ENCODE measurements at regions not wholly inside any gene's neighbourhood (a gene's known extent, or its start where the extent isn't known, plus 50 kb on each side); places are given as distances from the start of the nearest gene placed in this dataset.
"Not testable (repeated sequence)": the region's sequence is repeated elsewhere in the genome, so short reads cannot be mapped to it uniquely, and the experiment has no call there.

- DNase-seq (ENCODE audit: low spot score in 2 of 2) (no peak), ATAC-seq (replicated peaks; ENCODE audit: extremely low read depth, poor library complexity, severe bottlenecking) (no peak)
- Mint-ChIP-seq H3K36me3 (ENCODE audit: insufficient read depth) (no peaks in the 10 kb centered on the region), H3K4me3 (no peak overlapping the region), H3K27me3 (no peaks in the 10 kb centered on the region), H3K27ac (ENCODE audit: low read depth) (no peak overlapping the region), H3K4me1 (no peaks in the 10 kb centered on the region), H3K9me3 (no peaks in the 10 kb centered on the region)
Observed at GRCh38 chr3:174363256-174363655, 495.9 kb upstream of the NAALADL2 start.

GRCh38 chr3:174365796-174366195 is 493.3 kb upstream of the NAALADL2 start:
- peaks cover 10% of the 10 kb centered on the region for H3K9me3 Mint-ChIP-seq
- H3K27ac Mint-ChIP-seq (ENCODE audit: low read depth) = no peak overlapping the region
- ATAC-seq (replicated peaks; ENCODE audit: extremely low read depth, poor library complexity, severe bottlenecking) (no peak), DNase-seq (ENCODE audit: low spot score in 2 of 2) (no peak)
- H3K4me1 Mint-ChIP-seq = no peaks in the 10 kb centered on the region
- no peak overlapping the region for H3K4me3 Mint-ChIP-seq
- no peaks in the 10 kb centered on the region for H3K27me3 Mint-ChIP-seq
- H3K36me3 Mint-ChIP-seq (ENCODE audit: insufficient read depth) = no peaks in the 10 kb centered on the region

DNA sequence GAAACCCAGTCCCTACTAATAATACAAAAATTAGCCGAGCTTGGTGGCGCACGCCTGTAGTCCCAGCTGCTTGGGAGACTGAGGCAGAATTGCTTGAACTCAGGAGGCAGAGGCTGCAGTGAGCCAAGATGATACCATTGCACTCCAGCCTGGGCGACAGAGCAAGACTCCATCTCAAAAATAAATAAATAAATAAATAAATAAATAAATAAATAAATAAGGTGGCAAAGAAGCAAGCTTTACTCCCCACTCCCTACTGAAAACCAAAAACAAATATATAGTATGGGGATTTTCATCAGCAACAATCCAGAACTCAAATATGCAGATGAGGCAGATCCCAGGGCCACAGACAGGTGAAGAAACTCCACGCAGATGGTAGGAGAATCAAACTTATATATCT is 492.2 kb upstream of the NAALADL2 start:
- H3K4me1 Mint-ChIP-seq; H3K27me3 Mint-ChIP-seq; H3K4me3 Mint-ChIP-seq; H3K36me3 Mint-ChIP-seq (ENCODE audit: insufficient read depth); DNase-seq (ENCODE audit: low spot score in 2 of 2); ATAC-seq (replicated peaks; ENCODE audit: extremely low read depth, poor library complexity, severe bottlenecking); H3K27ac Mint-ChIP-seq (ENCODE audit: low read depth): not testable (repeated sequence)
- peaks cover 14% of the 10 kb centered on the region for H3K9me3 Mint-ChIP-seq

GRCh38 chr3:174376346-174376745 is 482.8 kb upstream of the NAALADL2 start:
- Mint-ChIP-seq H3K9me3 (peaks cover 5% of the 10 kb centered on the region), H3K27ac (ENCODE audit: low read depth) (no peak overlapping the region), H3K4me1 (no peaks in the 10 kb centered on the region), H3K36me3 (ENCODE audit: insufficient read depth) (no peaks in the 10 kb centered on the region), H3K4me3 (no peak overlapping the region), H3K27me3 (no peaks in the 10 kb centered on the region)
- ATAC-seq (replicated peaks; ENCODE audit: extremely low read depth, poor library complexity, severe bottlenecking) (no peak), DNase-seq (ENCODE audit: low spot score in 2 of 2) (no peak)

- Mint-ChIP-seq H3K4me1 (no peaks in the 10 kb centered on the region), H3K9me3 (peaks cover 1% of the 10 kb centered on the region), H3K27me3 (no peaks in the 10 kb centered on the region), H3K36me3 (ENCODE audit: insufficient read depth) (no peaks in the 10 kb centered on the region), H3K27ac (ENCODE audit: low read depth) (no peak overlapping the region), H3K4me3 (no peak overlapping the region)
- ATAC-seq (replicated peaks; ENCODE audit: extremely low read depth, poor library complexity, severe bottlenecking) = no peak
- DNase-seq (ENCODE audit: low spot score in 2 of 2) = no peak
Observed at GRCh38 chr3:174377096-174377495, 482.0 kb upstream of the NAALADL2 start.

DNA sequence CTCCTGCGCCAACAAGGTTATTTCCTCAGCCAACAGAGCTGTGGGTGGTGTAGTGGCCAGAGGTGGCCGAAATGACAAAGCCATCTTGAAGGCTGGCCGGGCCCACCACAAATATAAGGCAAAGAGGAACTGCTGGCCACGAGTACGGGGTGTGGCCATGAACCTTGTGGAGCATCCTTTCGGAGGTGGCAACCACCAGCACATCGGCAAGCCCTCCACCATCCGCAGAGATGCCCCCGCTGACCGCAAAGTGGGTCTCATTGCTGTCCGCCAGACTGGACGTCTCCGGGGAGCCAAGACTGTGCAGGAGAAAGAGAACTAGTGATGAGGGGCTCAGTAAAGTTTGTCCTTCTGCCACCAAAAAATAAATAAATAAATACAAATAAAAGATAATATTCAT is 481.4 kb upstream of the NAALADL2 start:
- Mint-ChIP-seq H3K4me1 (no peaks in the 10 kb centered on the region), H3K27ac (ENCODE audit: low read depth) (no peak overlapping the region), H3K36me3 (ENCODE audit: insufficient read depth) (no peaks in the 10 kb centered on the region), H3K9me3 (peaks cover 5% of the 10 kb centered on the region), H3K27me3 (no peaks in the 10 kb centered on the region), H3K4me3 (no peak overlapping the region)
- DNase-seq (ENCODE audit: low spot score in 2 of 2) (no peak), ATAC-seq (replicated peaks; ENCODE audit: extremely low read depth, poor library complexity, severe bottlenecking) (no peak)

DNA sequence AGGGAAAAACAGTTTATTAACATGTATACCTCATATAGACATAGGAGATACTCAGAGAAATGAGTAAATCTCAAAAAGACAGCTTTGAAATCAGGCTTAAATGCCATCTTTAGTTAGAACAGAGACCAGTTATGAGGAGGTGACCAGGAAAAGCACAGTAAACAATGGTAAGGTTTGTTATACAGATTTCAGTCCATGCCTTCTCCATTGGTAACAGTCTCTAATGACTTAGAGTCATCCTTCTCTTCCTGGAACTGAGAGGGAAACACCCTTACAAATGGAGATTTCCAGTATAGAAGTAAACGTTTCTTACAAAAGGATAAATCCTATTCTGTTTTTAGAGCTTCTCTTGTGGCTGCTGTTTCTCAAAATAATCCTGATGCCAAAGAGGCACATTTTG is 476.3 kb upstream of the NAALADL2 start:
- Mint-ChIP-seq H3K9me3 (peaks cover 5% of the 10 kb centered on the region), H3K36me3 (ENCODE audit: insufficient read depth) (no peaks in the 10 kb centered on the region), H3K4me3 (no peak overlapping the region), H3K27ac (ENCODE audit: low read depth) (no peak overlapping the region), H3K27me3 (no peaks in the 10 kb centered on the region), H3K4me1 (no peaks in the 10 kb centered on the region)
- no peak for DNase-seq (ENCODE audit: low spot score in 2 of 2)
- ATAC-seq (replicated peaks; ENCODE audit: extremely low read depth, poor library complexity, severe bottlenecking) = no peak

- H3K27ac Mint-ChIP-seq (ENCODE audit: low read depth) = no peak overlapping the region
- no peak for ATAC-seq (replicated peaks; ENCODE audit: extremely low read depth, poor library complexity, severe bottlenecking)
- H3K36me3 Mint-ChIP-seq (ENCODE audit: insufficient read depth) = no peaks in the 10 kb centered on the region
- H3K4me3 Mint-ChIP-seq = no peak overlapping the region
- H3K4me1 Mint-ChIP-seq = no peaks in the 10 kb centered on the region
- H3K9me3 Mint-ChIP-seq = peaks cover 10% of the 10 kb centered on the region
- DNase-seq (ENCODE audit: low spot score in 2 of 2) = no peak
- no peaks in the 10 kb centered on the region for H3K27me3 Mint-ChIP-seq
Observed at GRCh38 chr3:174387736-174388135, 471.4 kb upstream of the NAALADL2 start.

DNA sequence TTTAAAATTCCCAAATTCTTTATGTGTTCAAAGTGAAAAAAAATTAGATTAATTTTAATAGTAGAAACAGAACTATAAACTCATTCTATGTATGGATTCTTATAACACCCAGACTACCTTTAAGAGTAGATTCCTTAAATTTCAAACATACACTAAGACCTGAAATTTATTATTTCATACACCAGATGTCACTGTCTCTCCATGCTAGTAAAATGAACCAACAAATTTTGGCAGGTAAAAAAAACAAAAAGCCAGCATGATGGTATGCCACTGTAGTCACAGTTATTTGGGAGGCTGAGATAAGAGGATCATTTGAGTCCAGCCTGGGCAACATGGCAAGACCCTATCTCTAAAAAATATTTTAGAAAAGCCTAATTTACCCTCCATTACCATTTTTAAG is 461.3 kb upstream of the NAALADL2 start:
- H3K4me1 Mint-ChIP-seq = no peaks in the 10 kb centered on the region
- H3K4me3 Mint-ChIP-seq = no peak overlapping the region
- H3K27ac Mint-ChIP-seq (ENCODE audit: low read depth) = no peak overlapping the region
- no peaks in the 10 kb centered on the region for H3K27me3 Mint-ChIP-seq
- ATAC-seq (replicated peaks; ENCODE audit: extremely low read depth, poor library complexity, severe bottlenecking) = no peak
- peaks cover 1% of the 10 kb centered on the region for H3K36me3 Mint-ChIP-seq (ENCODE audit: insufficient read depth)
- DNase-seq (ENCODE audit: low spot score in 2 of 2) = no peak
- peaks cover 9% of the 10 kb centered on the region for H3K9me3 Mint-ChIP-seq

GRCh38 chr3:174398761-174399160 is 460.4 kb upstream of the NAALADL2 start:
- no peak overlapping the region for H3K27ac Mint-ChIP-seq (ENCODE audit: low read depth)
- H3K4me1 Mint-ChIP-seq = no peaks in the 10 kb centered on the region
- H3K36me3 Mint-ChIP-seq (ENCODE audit: insufficient read depth) = peaks cover 1% of the 10 kb centered on the region
- no peak for DNase-seq (ENCODE audit: low spot score in 2 of 2)
- no peaks in the 10 kb centered on the region for H3K27me3 Mint-ChIP-seq
- no peak overlapping the region for H3K4me3 Mint-ChIP-seq
- peaks cover 9% of the 10 kb centered on the region for H3K9me3 Mint-ChIP-seq
- ATAC-seq (replicated peaks; ENCODE audit: extremely low read depth, poor library complexity, severe bottlenecking) = no peak

GRCh38 chr3:174403831-174404230 is 455.3 kb upstream of the NAALADL2 start:
- no peaks in the 10 kb centered on the region for H3K4me1 Mint-ChIP-seq

DNA sequence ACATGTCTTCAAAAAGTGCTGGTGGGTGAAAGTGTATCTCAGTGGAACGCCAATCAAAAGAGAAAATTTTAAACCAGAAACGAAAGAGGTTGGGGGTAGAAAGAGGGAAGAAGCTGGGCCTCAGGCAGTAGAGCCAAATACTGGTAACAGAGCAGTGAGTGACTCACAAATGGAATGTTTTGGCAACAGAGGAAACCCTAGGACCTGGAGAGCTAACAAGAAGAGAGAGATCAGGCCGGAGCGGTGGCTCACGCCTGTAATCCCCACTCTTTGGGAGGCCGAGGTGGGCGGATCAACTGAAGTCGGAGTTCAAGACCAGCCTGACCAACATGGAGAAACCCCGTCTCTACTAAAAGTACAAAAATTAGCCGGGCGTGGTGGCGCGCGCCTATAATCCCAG is 450.8 kb upstream of the NAALADL2 start:
- H3K4me3 Mint-ChIP-seq = no peak overlapping the region
- DNase-seq (ENCODE audit: low spot score in 2 of 2) (no peak), ATAC-seq (replicated peaks; ENCODE audit: extremely low read depth, poor library complexity, severe bottlenecking) (no peak)
- no peaks in the 10 kb centered on the region for H3K36me3 Mint-ChIP-seq (ENCODE audit: insufficient read depth)
- H3K27me3 Mint-ChIP-seq = no peaks in the 10 kb centered on the region
- peaks cover 14% of the 10 kb centered on the region for H3K9me3 Mint-ChIP-seq
- H3K4me1 Mint-ChIP-seq = no peaks in the 10 kb centered on the region
- H3K27ac Mint-ChIP-seq (ENCODE audit: low read depth) = no peak overlapping the region

More at GRCh38 chr3:174403831-174404230, 455.3 kb upstream of the NAALADL2 start:
- H3K27ac Mint-ChIP-seq (ENCODE audit: low read depth) = no peak overlapping the region
- ATAC-seq (replicated peaks; ENCODE audit: extremely low read depth, poor library complexity, severe bottlenecking) = no peak
- H3K27me3 Mint-ChIP-seq = no peaks in the 10 kb centered on the region
- peaks cover 1% of the 10 kb centered on the region for H3K36me3 Mint-ChIP-seq (ENCODE audit: insufficient read depth)
- no peak for DNase-seq (ENCODE audit: low spot score in 2 of 2)
- no peak overlapping the region for H3K4me3 Mint-ChIP-seq
- peaks cover 23% of the 10 kb centered on the region for H3K9me3 Mint-ChIP-seq

DNA sequence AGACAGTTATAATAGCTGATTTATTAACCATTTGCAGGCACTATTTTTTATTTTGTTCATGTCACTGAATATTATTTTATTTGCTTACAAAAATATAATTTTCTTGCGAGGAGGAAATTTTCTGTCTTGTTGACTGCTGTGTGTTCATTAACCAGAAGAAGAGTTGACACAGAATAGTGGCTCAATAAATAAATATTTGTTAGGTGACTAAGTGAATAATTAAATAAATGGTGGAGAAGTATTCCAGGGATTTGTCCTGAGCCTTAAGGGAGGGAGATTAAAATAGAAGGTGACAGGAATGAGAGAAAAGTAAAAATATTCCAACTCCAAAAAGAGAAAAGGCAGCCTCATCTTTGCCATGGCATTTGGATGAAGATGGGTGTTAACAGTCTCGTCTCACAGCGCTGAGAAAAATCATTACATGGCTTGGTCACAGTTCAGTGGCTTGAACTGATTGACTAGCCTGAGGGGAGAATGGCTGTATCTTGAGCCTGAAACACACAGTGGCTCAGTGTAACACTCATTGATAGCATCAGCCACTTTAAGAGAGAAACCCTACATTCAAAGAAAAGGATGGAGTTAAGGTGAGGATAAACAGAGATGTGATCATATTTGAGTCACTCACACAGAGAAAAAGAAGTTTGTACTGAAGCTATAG is 449.9 kb upstream of the NAALADL2 start:
- ATAC-seq (replicated peaks; ENCODE audit: extremely low read depth, poor library complexity, severe bottlenecking) (no peak), DNase-seq (ENCODE audit: low spot score in 2 of 2) (no peak)
- no peaks in the 10 kb centered on the region for H3K27me3 Mint-ChIP-seq
- H3K9me3 Mint-ChIP-seq = peaks cover 14% of the 10 kb centered on the region
- no peak overlapping the region for H3K4me3 Mint-ChIP-seq
- no peak overlapping the region for H3K27ac Mint-ChIP-seq (ENCODE audit: low read depth)
- no peaks in the 10 kb centered on the region for H3K4me1 Mint-ChIP-seq
- no peaks in the 10 kb centered on the region for H3K36me3 Mint-ChIP-seq (ENCODE audit: insufficient read depth)
